Putamen (tissue), 1 donor: ENCODE measurements at regions not wholly inside any gene's neighbourhood (a gene's known extent, or its start where the extent isn't known, plus 50 kb on each side); places are given as distances from the start of the nearest gene placed in this dataset.
"Not testable (repeated sequence)": the region's sequence is repeated elsewhere in the genome, so short reads cannot be mapped to it uniquely, and the experiment has no call there.

ENCODE experiments used
- DNase-seq: peaks from one replicate; pipeline ENCODE4 v3.0.0-alpha.2; 2016; ENCODE audit warnings: low spot score

DNA sequence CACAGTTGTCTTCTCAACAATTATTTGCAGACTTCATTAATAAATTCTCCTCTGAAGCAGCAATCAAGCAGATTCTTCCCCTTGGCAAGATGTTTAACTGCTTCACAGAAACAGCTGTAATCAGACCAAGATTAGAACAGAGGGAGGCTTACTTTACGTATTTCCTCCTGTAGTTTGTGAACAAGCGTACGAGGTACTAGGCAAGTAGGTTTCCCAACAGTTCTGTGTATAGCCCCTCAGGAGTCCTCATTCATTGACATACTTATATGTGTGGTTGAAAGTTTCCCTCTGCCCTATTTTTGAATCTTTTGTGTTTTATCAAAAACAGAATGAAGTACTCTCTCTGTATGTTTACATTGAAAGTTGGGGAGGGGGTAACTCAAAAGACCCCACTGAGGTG lies 128.0 kb downstream of the SPATA31D1 start:
- DNase-seq: no peak

- DNase-seq: peak; percentile 70
These were observed 128.6 kb downstream of the SPATA31D1 start for GRCh38 chr9:82117026-82117811.

- no peak for DNase-seq
These were observed 134.2 kb downstream of the SPATA31D1 start for GRCh38 chr9:82122731-82123130.

DNA sequence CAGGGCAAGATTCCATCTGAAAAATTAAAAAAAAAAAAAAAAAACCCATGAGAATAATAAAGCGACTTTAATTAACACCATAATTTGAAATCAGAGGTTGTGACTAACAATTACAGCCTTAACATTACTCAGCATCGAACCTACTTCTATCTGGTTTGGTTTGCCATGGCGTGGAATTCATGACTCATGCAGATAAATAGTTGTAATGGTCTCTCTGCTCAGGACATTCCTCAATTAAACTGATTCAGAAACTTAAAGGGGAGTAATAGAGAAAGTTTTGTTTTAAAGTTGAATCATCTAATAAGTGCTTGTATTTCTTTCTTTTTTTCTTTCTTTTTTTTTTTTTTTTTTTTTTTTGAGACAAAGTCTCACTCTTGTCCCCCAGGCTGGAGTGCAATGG lies 135.5 kb downstream of the SPATA31D1 start:
- DNase-seq: no peak

DNA sequence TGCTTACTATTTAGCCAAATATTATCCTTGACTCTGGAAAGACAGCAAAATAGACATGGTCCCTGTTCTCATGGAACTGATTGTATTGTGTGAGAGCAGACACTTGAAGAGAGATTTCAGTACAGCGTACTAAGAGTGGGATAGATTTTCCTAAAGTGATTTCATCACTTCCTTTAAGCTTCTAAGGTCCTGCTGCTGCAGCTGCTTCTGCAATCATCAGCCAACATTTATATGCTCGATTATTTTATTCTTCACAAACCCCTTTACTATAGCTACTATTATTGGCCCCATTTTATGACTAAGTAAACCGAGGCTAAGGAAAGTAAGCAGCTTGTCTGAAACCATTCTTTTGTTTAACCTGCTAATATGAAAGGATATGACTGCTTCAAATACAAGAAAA lies 137.7 kb downstream of the SPATA31D1 start:
- no peak for DNase-seq

DNA sequence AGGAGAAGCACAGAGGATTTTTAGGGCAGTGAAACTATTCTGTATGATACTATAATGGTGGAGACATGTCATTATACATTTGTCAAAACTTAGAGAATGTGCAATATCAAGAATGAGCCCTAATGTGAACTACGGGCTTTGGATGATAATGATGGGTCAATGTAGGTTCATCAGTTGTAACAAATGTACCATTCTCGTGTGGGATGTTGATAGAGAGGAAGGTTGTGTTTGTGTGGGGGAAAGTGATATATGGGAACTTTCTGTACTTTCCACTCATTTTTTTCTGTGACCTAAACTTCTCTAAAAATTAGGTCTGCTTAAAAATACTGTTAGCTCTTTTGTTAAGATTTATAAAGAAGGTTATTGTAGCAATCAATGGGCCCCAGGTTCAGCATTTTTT lies 138.9 kb downstream of the SPATA31D1 start:
- no peak for DNase-seq

DNA sequence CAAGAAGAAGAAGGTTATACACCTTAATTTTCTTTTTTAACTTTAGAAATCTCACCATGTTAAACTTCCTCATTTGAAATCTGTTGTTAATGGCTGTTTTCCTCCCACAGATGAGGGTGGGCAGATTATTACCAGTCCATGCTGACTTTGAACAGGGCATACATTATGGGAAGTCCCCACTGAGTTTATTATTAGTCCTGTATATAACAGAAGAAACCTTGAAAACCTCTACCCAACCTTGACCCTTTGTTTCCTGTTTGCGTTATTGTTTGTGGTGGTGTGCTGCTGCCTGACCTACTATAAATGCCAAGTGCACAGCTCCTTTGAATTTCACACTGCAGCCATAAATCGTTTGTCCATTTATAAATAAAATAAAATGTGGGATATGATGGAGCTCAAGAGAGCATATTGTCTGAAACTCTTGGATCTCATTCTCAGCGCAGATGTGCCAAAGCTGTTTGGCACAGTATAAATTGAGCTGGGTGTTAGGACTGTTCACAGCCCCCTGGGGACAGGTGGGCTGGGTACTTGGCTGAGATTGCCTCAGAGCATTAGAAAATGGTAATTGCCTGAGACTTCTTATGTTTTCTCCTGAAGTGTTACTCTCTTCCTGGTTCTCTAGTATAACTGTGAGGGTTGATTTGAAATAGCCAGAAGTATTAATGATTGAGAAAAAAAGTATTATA lies 139.6 kb downstream of the SPATA31D1 start:
- DNase-seq: no peak

DNA sequence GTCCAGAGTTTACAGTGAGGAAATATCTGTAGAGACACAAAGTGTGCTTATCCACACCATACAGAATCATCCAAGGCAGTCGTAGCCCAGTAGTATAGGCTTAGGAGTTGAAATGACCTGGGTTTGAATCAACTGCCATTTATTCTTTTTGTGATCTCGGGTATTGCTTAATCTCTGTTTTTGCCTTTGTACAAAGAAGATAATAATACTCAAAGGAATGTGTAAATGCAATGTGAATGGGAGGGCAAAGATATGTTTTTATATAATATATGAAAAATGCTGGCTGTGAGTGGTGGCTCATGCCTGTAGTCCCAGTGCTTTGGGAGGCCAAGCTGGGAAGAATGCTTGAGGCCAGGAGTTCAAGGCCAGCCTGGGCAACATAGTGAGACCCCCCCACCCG lies 141.1 kb downstream of the SPATA31D1 start:
- DNase-seq: no peak

DNA sequence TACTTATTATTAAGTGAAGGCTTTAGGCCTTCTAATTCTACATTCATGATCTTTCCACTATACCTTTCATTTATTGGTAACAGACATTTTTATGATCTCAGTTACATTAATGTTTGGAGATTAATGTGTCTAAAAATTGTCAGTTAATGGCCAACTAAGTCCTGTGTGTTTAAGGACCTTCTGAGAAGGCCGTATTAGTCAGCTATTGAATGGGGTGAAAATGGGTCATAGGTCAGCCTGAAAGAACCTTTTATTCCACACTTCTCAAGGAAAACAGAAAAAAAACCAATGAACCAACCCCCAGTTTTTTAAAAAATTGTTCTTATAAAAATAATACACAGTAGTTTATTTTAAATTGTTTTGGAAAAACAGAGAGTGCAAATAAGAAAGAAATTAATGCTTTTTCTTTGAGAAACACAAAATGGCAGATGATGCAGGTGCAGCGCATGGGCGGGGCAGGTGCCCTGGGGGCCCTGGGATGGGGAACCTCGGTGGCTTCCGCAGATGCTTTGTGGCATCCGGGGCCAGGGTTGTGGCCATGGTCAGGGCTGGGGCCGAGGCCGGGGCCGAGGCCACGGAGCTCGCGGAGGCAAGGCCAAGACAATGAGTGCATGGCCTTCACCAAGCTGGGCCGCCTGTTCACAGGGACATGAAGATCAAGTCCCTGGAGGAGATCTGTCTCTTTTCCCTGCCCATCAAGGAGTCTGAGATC lies 141.9 kb downstream of the SPATA31D1 start:
- DNase-seq: no peak

GRCh38 chr9:82131072-82131471 lies 142.5 kb downstream of the SPATA31D1 start:
- no peak for DNase-seq

- DNase-seq: no peak
These were observed 143.5 kb downstream of the SPATA31D1 start for GRCh38 chr9:82132024-82132423.

DNA sequence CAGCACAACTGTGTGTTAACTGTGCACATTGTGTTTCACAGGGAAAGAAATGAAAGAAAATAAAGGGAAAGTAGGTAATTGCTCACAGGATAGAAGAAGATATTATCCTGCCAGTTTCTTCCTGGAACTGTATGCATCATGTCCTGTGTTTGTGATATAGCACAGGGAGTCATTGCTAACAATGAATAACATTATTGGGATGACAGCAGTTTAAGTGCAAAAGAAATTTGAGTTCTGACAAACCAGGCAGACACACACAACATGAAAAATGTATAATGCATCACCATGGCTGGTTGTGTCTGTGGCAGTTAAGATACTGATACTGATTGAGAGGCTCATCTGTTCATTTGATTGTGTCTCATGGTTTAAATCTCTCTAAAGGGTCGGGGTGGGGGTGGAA lies 145.4 kb downstream of the SPATA31D1 start:
- DNase-seq: no peak

DNA sequence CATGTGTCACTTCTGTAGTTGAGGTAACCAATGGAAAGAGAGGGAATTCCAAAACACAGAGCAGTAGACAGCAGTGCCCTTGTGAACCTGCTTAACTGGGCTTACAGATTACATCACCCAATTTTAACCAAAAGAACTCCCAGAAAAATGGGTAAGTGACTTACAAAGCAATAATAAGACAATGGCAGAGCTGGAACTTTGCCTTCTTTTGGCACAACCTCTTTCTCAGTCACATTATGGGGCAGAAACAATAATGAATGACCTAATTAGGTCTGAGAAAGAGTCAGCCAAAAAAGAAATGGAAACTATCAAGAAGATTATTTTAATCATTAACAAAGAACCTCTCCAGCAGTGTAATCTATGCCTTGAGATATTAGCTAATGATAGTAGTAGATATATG lies 146.5 kb downstream of the SPATA31D1 start:
- no peak for DNase-seq

DNA sequence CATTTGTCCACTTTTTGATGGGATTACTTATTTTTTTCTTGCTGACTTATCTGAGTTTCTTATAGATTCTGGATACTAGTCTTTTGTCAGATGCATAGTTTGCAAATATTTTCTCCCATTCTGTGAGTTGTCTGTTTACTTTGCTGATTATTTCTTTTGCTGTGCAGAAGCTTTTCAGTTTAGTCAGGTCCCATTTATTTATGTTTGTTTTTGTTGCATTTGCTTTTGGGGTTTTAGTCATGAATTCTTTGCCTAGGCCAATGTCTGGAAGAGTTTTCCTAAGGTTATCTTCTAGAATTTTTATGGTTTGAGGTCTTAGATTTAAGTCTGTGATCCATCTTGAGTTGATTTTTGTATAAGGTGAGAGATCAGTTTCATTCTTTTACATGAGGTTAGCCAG lies 149.5 kb downstream of the SPATA31D1 start:
- DNase-seq: not testable (repeated sequence)

GRCh38 chr9:82140471-82140870 lies 151.9 kb downstream of the SPATA31D1 start:
- no peak for DNase-seq

- no peak for DNase-seq
These were observed 156.2 kb downstream of the SPATA31D1 start for GRCh38 chr9:82144803-82145202.

GRCh38 chr9:82146677-82147076 lies 158.1 kb downstream of the SPATA31D1 start:
- no peak for DNase-seq

- DNase-seq: no peak
These were observed 159.3 kb downstream of the SPATA31D1 start for GRCh38 chr9:82147798-82148425.

GRCh38 chr9:82148426-82148810 lies 159.8 kb downstream of the SPATA31D1 start:
- DNase-seq: no peak

DNA sequence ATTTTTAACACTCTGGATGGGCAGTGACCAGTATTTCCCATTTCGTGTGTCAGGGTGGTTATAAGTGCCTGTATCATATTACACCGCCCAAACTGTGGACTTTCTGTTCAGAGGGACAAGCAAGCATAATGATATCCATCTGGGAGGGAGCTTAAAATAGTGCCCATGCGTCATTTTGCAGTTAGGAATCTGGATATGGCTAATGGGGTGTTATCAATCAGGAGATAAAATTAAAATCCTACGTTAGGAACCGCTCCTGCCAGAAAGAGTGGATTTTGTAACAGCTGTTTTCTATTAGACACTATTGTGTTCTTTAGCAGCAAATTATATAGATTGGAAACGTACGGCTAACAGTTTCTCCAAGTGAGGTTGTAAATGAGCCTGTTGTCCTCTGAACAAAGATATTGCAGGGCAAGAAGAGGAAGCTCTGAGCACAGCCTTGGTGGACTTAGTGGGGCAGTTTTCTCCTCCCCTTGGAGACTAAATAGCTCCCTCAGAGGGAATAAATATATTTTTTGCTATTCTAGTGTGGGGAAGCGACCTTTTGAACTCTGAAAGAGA lies 160.4 kb downstream of the SPATA31D1 start:
- DNase-seq: no peak

DNA sequence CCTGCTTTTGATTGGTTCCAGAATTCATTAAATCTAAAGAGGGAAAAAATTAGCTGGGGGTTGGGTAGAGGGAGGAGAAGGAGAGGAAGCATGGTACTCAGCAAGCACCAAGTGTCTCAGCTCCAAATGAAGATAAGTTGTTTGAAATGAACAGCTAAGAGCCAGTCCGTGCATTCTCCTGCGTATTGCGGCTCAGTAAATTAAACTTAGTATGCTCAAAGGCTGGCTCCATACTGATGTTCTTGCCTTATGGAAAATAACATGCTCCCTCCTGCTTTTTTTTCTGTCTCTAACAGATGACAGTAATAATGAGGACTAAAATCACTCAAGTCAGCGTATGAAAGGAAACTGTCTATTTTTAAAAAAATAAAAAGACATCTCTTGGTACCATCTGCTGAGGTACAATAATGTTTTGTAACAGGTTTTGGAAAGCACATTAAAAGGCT lies 161.0 kb downstream of the SPATA31D1 start:
- DNase-seq: no peak

DNA sequence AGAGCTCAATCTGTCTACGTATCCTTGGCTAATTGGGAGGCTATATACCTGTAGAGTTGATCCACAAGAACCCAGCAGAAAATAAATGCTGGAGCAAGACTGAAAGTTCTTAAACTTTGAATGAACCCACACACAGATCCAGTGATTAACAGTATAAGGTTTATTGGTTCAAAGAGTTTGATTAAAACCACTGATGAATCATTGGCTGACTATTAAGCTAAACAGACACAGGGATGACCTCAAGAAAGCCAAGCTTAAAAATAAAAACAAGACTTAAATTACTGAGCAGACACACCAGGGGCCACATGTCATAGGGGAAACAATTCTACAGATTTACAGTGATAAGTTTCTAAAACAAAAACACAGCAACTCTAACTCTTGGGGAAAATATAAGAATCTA lies 163.6 kb downstream of the SPATA31D1 start:
- DNase-seq: no peak
